ENCODE measurements at regions not wholly inside any gene's neighbourhood (a gene's known extent, or its start where the extent isn't known, plus 50 kb on each side); places are given as distances from the start of the nearest gene placed in this dataset.

- no peak for DNase-seq
Measured at GRCh38 chr3:79843180-79843579, 75.4 kb upstream of the ROBO1 start.

GRCh38 chr3:79835701-79836100 is 67.9 kb upstream of the ROBO1 start:
- DNase-seq: no peak

DNA sequence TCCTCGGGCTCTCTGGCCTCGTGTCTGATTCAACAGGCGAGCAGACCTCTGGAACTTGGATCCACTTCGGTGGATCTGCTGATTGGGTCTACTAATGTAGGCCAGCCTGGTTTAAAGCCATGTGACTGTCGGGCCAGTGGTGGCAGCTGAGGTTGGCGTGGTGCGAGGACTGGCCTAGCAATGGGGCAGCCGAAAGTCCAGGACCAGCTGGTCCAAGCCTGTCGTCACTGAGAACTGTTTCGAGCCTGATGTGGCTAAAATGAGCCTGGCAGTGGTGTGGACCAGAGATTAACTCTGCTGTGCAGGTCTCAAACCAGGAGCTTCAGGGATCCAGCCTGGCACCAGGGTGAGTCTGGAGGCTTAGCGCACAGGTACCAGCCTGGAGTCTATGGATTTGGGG is 56.4 kb upstream of the ROBO1 start:
- DNase-seq: no peak

GRCh38 chr3:79822076-79822475 is 54.3 kb upstream of the ROBO1 start:
- DNase-seq: no peak

GRCh38 chr3:79820089-79820488 is 52.3 kb upstream of the ROBO1 start:
- no peak for DNase-seq

DNA sequence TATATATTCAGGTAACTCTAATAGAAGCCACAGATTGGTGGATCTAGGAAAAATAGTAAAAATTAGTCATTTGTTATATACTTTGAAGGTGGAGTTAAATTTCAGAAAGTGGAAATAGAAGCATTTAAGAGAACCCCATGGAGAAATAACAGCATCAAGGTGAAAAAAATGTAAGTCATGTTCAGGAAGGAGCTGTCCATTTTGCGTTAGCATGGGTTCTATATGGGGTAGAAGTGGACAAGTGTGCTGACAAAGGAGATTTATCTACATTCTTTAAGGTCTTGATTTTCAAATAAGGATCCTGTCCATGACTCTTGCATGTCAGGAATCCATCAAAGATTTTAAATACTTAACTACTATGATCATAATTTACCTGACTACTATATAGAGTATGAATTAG is 50.2 kb upstream of the ROBO1 start:
- DNase-seq: no peak
